Panc1 (cell line): ENCODE measurements at regions not wholly inside any gene's neighbourhood (a gene's known extent, or its start where the extent isn't known, plus 50 kb on each side); places are given as distances from the start of the nearest gene placed in this dataset.
"Not testable (repeated sequence)": the region's sequence is repeated elsewhere in the genome, so short reads cannot be mapped to it uniquely, and the experiment has no call there.

Experiments
- CTCF ChIP-seq: fragments of 450-650 bp; IDR thresholded peaks from 2 replicates; pipeline ENCODE4 v1.5.1; 2017; ENCODE audit warnings: mild to moderate bottlenecking
- POLR2AphosphoS5 ChIP-seq: IDR thresholded peaks from 2 replicates; pipeline ENCODE4 v1.6.1; 2012; ENCODE audit warnings: mild to moderate bottlenecking, low read depth, low read length, moderate library complexity
- SIN3A ChIP-seq: IDR thresholded peaks from 2 replicates; pipeline ENCODE4 v1.6.1; 2012; ENCODE audit warnings: low read depth, mild to moderate bottlenecking, low read length, moderate library complexity, borderline replicate concordance; ENCODE audit not compliant: insufficient read depth

GRCh38 chr9:42240261-42240579 is 56.8 kb downstream of the SPATA31A6 start:
- not testable (repeated sequence) for TF ChIP-seq CTCF, POLR2AphosphoS5, SIN3A
